ENCODE measurements at regions not wholly inside any gene's neighbourhood (a gene's known extent, or its start where the extent isn't known, plus 50 kb on each side); places are given as distances from the start of the nearest gene placed in this dataset.

GRCh38 chr1:194228427-194228826 lies 1042.0 kb upstream of the B3GALT2 start:
- TF ChIP-seq CTCF (IDR thresholded peaks at IDR 0.05) (no peak), POLR2A (IDR thresholded peaks at IDR 0.05) (no peak), EP300 (IDR thresholded peaks at IDR 0.05) (no peak)
